ENCODE measurements at regions not wholly inside any gene's neighbourhood (a gene's known extent, or its start where the extent isn't known, plus 50 kb on each side); places are given as distances from the start of the nearest gene placed in this dataset.
"Not testable (repeated sequence)": the region's sequence is repeated elsewhere in the genome, so short reads cannot be mapped to it uniquely, and the experiment has no call there.

GRCh38 chr6:104676679-104677078 lies 183.0 kb downstream of the HACE1 start:
- DNase-seq (ENCODE audit: low spot score), result not testable (repeated sequence)

- not testable (repeated sequence) for DNase-seq (ENCODE audit: low spot score)
Measured at GRCh38 chr6:104675161-104675560, 184.6 kb downstream of the HACE1 start.

- DNase-seq (ENCODE audit: low spot score), result not testable (repeated sequence)
Measured at GRCh38 chr6:104673078-104673477, 186.6 kb downstream of the HACE1 start.

GRCh38 chr6:104671591-104671891 lies 188.2 kb downstream of the HACE1 start:
- DNase-seq (ENCODE audit: low spot score), result not testable (repeated sequence)

- not testable (repeated sequence) for DNase-seq (ENCODE audit: low spot score)
Measured at GRCh38 chr6:104670834-104671590, 188.7 kb downstream of the HACE1 start.

GRCh38 chr6:104669483-104669882 lies 190.2 kb downstream of the HACE1 start:
- no peak for DNase-seq (ENCODE audit: low spot score)

GRCh38 chr6:104656235-104656634 lies 203.5 kb downstream of the HACE1 start:
- DNase-seq (ENCODE audit: low spot score), result no peak

- no peak for DNase-seq (ENCODE audit: low spot score)
Measured at GRCh38 chr6:104653781-104654180, 205.9 kb downstream of the HACE1 start.

- no peak for DNase-seq (ENCODE audit: low spot score)
Measured at GRCh38 chr6:104648347-104648746, 211.4 kb downstream of the HACE1 start.

GRCh38 chr6:104644848-104645247 lies 214.9 kb downstream of the HACE1 start:
- DNase-seq (ENCODE audit: low spot score), result no peak

GRCh38 chr6:104642871-104643270 lies 216.8 kb downstream of the HACE1 start:
- DNase-seq (ENCODE audit: low spot score), result no peak

GRCh38 chr6:104640761-104641160 lies 219.0 kb downstream of the HACE1 start:
- no peak for DNase-seq (ENCODE audit: low spot score)

GRCh38 chr6:104640150-104640700 lies 219.5 kb downstream of the HACE1 start:
- no peak for DNase-seq (ENCODE audit: low spot score)

GRCh38 chr6:104639668-104640067 lies 220.1 kb downstream of the HACE1 start:
- DNase-seq (ENCODE audit: low spot score), result no peak

- DNase-seq (ENCODE audit: low spot score), result no peak
Measured at GRCh38 chr6:104638841-104639290, 220.9 kb downstream of the HACE1 start.

GRCh38 chr6:104633125-104633524 lies 226.6 kb downstream of the HACE1 start:
- no peak for DNase-seq (ENCODE audit: low spot score)

- no peak for DNase-seq (ENCODE audit: low spot score)
Measured at GRCh38 chr6:104632588-104632987, 227.1 kb downstream of the HACE1 start.

- no peak for DNase-seq (ENCODE audit: low spot score)
Measured at GRCh38 chr6:104630955-104631354, 228.8 kb downstream of the HACE1 start.

- DNase-seq (ENCODE audit: low spot score), result no peak
Measured at GRCh38 chr6:104630522-104630921, 229.2 kb downstream of the HACE1 start.

- no peak for DNase-seq (ENCODE audit: low spot score)
Measured at GRCh38 chr6:104629826-104630225, 229.9 kb downstream of the HACE1 start.

- DNase-seq (ENCODE audit: low spot score), result no peak
Measured at GRCh38 chr6:104625536-104625935, 234.2 kb downstream of the HACE1 start.

GRCh38 chr6:104623052-104623690 lies 236.5 kb downstream of the HACE1 start:
- no peak for DNase-seq (ENCODE audit: low spot score)

GRCh38 chr6:104621396-104621795 lies 238.3 kb downstream of the HACE1 start:
- no peak for DNase-seq (ENCODE audit: low spot score)

Measured in activated CD4-positive, alpha-beta T cell treated with anti-CD3 and anti-CD28 coated beads, Interleukin-2, Interleukin-4, amounts not matched to agents 100 ng/mL and 50 ng/mL, durations not matched to agents 16 hours and 8 hours (primary cell).